Tibial nerve (tissue), 4 donors: ENCODE measurements at regions not wholly inside any gene's neighbourhood (a gene's known extent, or its start where the extent isn't known, plus 50 kb on each side); places are given as distances from the start of the nearest gene placed in this dataset.

Experiments used
- DNase-seq, 2 donors: peaks; one replicate each; pipeline ENCODE4 v3.0.0-alpha.2; 2019; ENCODE audit warnings: low spot score in 2 of 2
- H3K27ac ChIP-seq, 4 donors: fragments of 200-600 bp; sonication (generic) in 3 of 4; one replicate each; pipeline ENCODE4 v1.5.1; 2017 to 2019; ENCODE audit warnings: mild to moderate bottlenecking in 1 of 4
- H3K27me3 ChIP-seq, 2 donors: fragments of 200-600 bp; sonication (generic) in 1 of 2; one replicate each; pipeline versions ENCODE4 v1.5.1 to v1.6.0; 2017 to 2019
- H3K36me3 ChIP-seq, 3 donors: fragments of 200-600 bp; sonication (generic); one replicate each; pipeline ENCODE4 v1.5.1; 2018 to 2019
- H3K4me1 ChIP-seq, 4 donors: fragments of 200-600 bp; sonication (generic) in 3 of 4; one replicate each; pipeline ENCODE4 v1.5.1; 2017 to 2019
- H3K4me3 ChIP-seq, 4 donors: fragments of 200-600 bp; sonication (generic) in 3 of 4; one replicate each; pipeline ENCODE4 v1.5.1; 2017 to 2019; ENCODE audit warnings: mild to moderate bottlenecking in 1 of 4, moderate library complexity in 1 of 4
- H3K9me3 ChIP-seq, 4 donors: fragments of 200-600 bp; sonication (generic) in 3 of 4; one replicate each; pipeline ENCODE4 v1.5.1; 2017 to 2019
- EP300 ChIP-seq, 2 donors: sonication (generic); formaldehyde crosslinking; IDR thresholded peaks; one replicate each; pipeline ENCODE4 v1.6.1; 2017; ENCODE audit warnings: antibody characterized with exemption in 2 of 2, mild to moderate bottlenecking in 1 of 2
- POLR2A ChIP-seq, 2 donors: fragments of 450-650 bp; IDR thresholded peaks; one replicate each; pipeline ENCODE4 v1.6.1; 2017; ENCODE audit warnings: antibody characterized with exemption in 2 of 2, mild to moderate bottlenecking in 2 of 2, moderate library complexity in 2 of 2
- WGBS, 2 donors: methylation state at CpG; one replicate each; pipeline ENCODE4 v1.1.5; 2018; 5-methylcytosine and 5-hydroxymethylcytosine counted together
- TF ChIP-seq, protein P1 (sequence below), 5 experiments: fragments of 200-600 bp in 3 of 5; fragments of 450-650 bp in 2 of 5; sonication (generic) in 3 of 5; IDR thresholded peaks; one replicate each; pipeline ENCODE4 v1.5.1; 2016 to 2019; ENCODE audit warnings: antibody characterized with exemption in 5 of 5, mild to moderate bottlenecking in 3 of 5, moderate library complexity in 2 of 5

- TF ChIP-seq, protein P1, sequence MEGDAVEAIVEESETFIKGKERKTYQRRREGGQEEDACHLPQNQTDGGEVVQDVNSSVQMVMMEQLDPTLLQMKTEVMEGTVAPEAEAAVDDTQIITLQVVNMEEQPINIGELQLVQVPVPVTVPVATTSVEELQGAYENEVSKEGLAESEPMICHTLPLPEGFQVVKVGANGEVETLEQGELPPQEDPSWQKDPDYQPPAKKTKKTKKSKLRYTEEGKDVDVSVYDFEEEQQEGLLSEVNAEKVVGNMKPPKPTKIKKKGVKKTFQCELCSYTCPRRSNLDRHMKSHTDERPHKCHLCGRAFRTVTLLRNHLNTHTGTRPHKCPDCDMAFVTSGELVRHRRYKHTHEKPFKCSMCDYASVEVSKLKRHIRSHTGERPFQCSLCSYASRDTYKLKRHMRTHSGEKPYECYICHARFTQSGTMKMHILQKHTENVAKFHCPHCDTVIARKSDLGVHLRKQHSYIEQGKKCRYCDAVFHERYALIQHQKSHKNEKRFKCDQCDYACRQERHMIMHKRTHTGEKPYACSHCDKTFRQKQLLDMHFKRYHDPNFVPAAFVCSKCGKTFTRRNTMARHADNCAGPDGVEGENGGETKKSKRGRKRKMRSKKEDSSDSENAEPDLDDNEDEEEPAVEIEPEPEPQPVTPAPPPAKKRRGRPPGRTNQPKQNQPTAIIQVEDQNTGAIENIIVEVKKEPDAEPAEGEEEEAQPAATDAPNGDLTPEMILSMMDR (IDR thresholded peaks at IDR 0.05) = no peak
- TF ChIP-seq EP300 (IDR thresholded peaks at IDR 0.05) (no peak), POLR2A (IDR thresholded peaks at IDR 0.05) (no peak)
- no peak overlapping the region for H3K4me3 ChIP-seq
- no peaks in the 10 kb centered on the region for H3K36me3 ChIP-seq
- peaks cover 0 to 4% (median 0%) of the 10 kb centered on the region in 4 donors for H3K4me1 ChIP-seq
- 78 to 79% methylated on average over 2 of the region's 2 CpGs for WGBS, 2 donors
- H3K27me3 ChIP-seq = no peaks in the 10 kb centered on the region
- no peaks in the 10 kb centered on the region for H3K9me3 ChIP-seq
- no peak for DNase-seq
- H3K27ac ChIP-seq = no peak overlapping the region
Observed at GRCh38 chr11:91969486-91969885, 255.1 kb upstream of the FAT3 start.

DNA sequence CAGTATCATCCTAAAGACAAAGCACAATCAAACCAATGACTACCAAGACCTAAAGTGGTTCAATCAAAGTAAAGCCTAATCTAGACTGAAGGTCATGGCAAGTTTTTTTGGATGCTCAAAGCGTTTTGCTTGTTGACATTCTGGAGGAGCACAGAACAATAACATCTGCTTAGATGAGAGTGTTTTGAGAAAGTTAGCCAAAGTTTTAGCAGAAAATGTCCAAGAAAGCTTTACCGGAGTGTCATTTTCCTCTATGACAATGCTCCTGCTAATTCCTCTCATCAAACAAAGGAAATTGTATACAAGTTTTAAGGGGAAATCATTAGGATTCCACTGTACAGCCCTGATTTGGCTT is 256.9 kb upstream of the FAT3 start:
- no peaks in the 10 kb centered on the region for H3K27me3 ChIP-seq
- H3K27ac ChIP-seq = no peak overlapping the region
- peaks cover 0 to 4% (median 0%) of the 10 kb centered on the region in 4 donors for H3K4me1 ChIP-seq
- TF ChIP-seq, protein P1 (IDR thresholded peaks at IDR 0.05) = no peak
- TF ChIP-seq EP300 (IDR thresholded peaks at IDR 0.05) (no peak), POLR2A (IDR thresholded peaks at IDR 0.05) (no peak)
- no peaks in the 10 kb centered on the region for H3K9me3 ChIP-seq
- 25 to 28% methylated on average over 2 of the region's 2 CpGs for WGBS, 2 donors
- no peak for DNase-seq
- no peaks in the 10 kb centered on the region for H3K36me3 ChIP-seq
- no peak overlapping the region for H3K4me3 ChIP-seq

DNA sequence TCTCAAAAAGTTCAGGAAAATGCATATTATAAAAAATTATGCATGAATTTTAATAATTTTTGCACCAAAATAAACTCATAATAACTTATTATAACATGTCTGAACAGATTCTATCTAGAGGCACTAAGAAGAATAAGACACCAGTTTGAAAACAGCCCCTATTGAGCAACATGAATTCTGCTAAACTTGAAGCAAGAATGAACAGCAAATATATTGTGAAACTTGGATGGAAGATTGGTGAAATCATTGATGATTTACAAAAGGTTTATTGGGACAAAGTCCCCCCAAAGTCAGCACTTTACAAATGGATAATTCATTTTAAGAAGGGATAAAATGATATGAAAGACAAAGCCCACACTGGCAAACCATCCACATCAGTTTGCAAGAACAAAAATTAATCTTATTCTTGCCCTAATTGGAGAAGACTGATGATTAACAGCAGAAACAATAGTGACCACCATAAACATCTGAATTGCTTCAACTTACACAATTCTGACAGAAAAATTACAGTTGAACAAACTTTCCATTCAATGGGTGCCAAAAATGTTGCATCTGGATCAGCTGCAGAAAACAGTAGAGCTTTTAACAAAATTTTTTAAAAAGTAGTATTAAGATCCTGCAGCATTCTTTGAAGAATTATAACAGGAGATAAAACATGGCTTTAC is 257.5 kb upstream of the FAT3 start:
- Histone ChIP-seq H3K4me3 (no peak overlapping the region), H3K4me1 (peaks cover 0 to 4% (median 0%) of the 10 kb centered on the region in 4 donors), H3K27me3 (no peaks in the 10 kb centered on the region), H3K27ac (no peak overlapping the region), H3K9me3 (no peaks in the 10 kb centered on the region), H3K36me3 (no peaks in the 10 kb centered on the region)
- DNase-seq = no peak
- TF ChIP-seq POLR2A (IDR thresholded peaks at IDR 0.05) = no peak
- no peak for TF ChIP-seq EP300 (IDR thresholded peaks at IDR 0.05)
- TF ChIP-seq, protein P1 (IDR thresholded peaks at IDR 0.05) = no peak

GRCh38 chr11:91966368-91966767 is 258.2 kb upstream of the FAT3 start:
- Histone ChIP-seq H3K27ac (no peak overlapping the region), H3K4me3 (no peak overlapping the region), H3K4me1 (peaks cover 0 to 4% (median 0%) of the 10 kb centered on the region in 4 donors), H3K36me3 (no peaks in the 10 kb centered on the region), H3K9me3 (peaks cover 0 to 4% (median 2%) of the 10 kb centered on the region in 4 donors), H3K27me3 (no peaks in the 10 kb centered on the region)
- WGBS, 2 donors = 69 to 72% methylated on average over 1 of the region's 1 CpG
- TF ChIP-seq EP300 (IDR thresholded peaks at IDR 0.05) = no peak
- TF ChIP-seq, protein P1 (IDR thresholded peaks at IDR 0.05) = no peak
- TF ChIP-seq POLR2A (IDR thresholded peaks at IDR 0.05) = no peak
- no peak for DNase-seq

- TF ChIP-seq, protein P1 (IDR thresholded peaks at IDR 0.05) = no peak
- TF ChIP-seq EP300 (IDR thresholded peaks at IDR 0.05) (no peak), POLR2A (IDR thresholded peaks at IDR 0.05) (no peak)
- H3K36me3 ChIP-seq = no peaks in the 10 kb centered on the region
- H3K4me3 ChIP-seq = no peak overlapping the region
- H3K9me3 ChIP-seq = peaks cover 0 to 41% (median 4%) of the 10 kb centered on the region in 4 donors
- DNase-seq = no peak
- H3K27ac ChIP-seq = no peak overlapping the region
- WGBS, 2 donors = 82 to 84% methylated on average over 3 of the region's 3 CpGs
- H3K27me3 ChIP-seq = no peaks in the 10 kb centered on the region
- no peaks in the 10 kb centered on the region for H3K4me1 ChIP-seq
Observed at GRCh38 chr11:91960770-91961169, 263.8 kb upstream of the FAT3 start.
